Calu3 (cell line): ENCODE measurements at regions not wholly inside any gene's neighbourhood (a gene's known extent, or its start where the extent isn't known, plus 50 kb on each side); places are given as distances from the start of the nearest gene placed in this dataset.
"Not testable (repeated sequence)": the region's sequence is repeated elsewhere in the genome, so short reads cannot be mapped to it uniquely, and the experiment has no call there.

Experiments
- BruUV-seq: library from RNA; stranded (reverse); fragments of 400-500 nt; replicated peaks from 2 replicates; lab custom pipeline; 2021; lab: Mats Ljungman, UMichigan
- CTCF ChIA-PET: fragments of 300-600 bp; sonication (Branson Sonifier 250); formaldehyde crosslinking; loops from one replicate; lab custom pipeline; 2022; ENCODE audit warnings: antibody characterized with exemption; lab: Charles Lee
- DNase-seq: peaks from one replicate; pipeline ENCODE4 v3.0.0; 2022
- H3K27ac Mint-ChIP-seq: one replicate; pipeline ENCODE4 v1.8.0; 2022; ENCODE audit warnings: mixed read lengths; ENCODE audit not compliant: unreplicated experiment
- H3K27me3 Mint-ChIP-seq: one replicate; pipeline ENCODE4 v1.8.0; 2022; ENCODE audit warnings: mixed read lengths; ENCODE audit not compliant: unreplicated experiment
- H3K36me3 Mint-ChIP-seq: one replicate; pipeline ENCODE4 v1.8.0; 2022; ENCODE audit warnings: mild to moderate bottlenecking, moderate library complexity, mixed read lengths; ENCODE audit not compliant: insufficient read depth, unreplicated experiment
- H3K4me1 Mint-ChIP-seq: one replicate; pipeline ENCODE4 v1.8.0; 2022; ENCODE audit warnings: mild to moderate bottlenecking, low read depth, mixed read lengths; ENCODE audit not compliant: unreplicated experiment
- H3K4me3 Mint-ChIP-seq: one replicate; pipeline ENCODE4 v1.8.0; 2022; ENCODE audit warnings: mild to moderate bottlenecking, low read depth, moderate library complexity, mixed read lengths; ENCODE audit not compliant: unreplicated experiment
- H3K9me3 Mint-ChIP-seq: one replicate; pipeline ENCODE4 v1.8.0; 2022; ENCODE audit warnings: low read depth, mixed read lengths; ENCODE audit not compliant: unreplicated experiment
- CTCF ChIP-seq: fragments of 200-600 bp; IDR thresholded peaks from one replicate; pipeline ENCODE4 v1.8.0; 2022; ENCODE audit warnings: antibody characterized with exemption; ENCODE audit not compliant: unreplicated experiment
- intact Hi-C: fragments of 100-400 bp; cut with micrococcal nuclease; formaldehyde crosslinking; loops from one replicate; pipeline ENCODE4 v1.10.0; 2022; ENCODE audit not compliant: unreplicated experiment

DNA sequence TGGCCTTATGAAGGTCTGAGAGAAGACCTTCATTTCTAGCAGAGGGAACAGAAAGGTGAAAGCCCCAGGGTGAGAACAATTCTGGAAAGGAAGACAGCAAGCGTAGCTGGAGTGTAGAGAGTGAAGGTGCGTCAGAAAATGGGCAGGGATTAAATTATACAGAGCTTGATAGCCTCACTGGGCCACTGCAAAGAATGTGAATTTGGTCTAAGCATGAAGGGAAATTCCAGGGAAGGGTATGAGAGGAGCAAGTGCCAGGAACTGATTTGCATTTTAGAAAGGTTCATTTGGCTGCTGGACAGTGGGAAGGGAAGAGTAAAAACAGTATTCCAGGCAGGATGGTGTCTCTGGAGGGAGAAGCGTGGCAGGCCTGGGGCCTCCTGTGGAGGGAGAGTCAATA, 274.1 kb upstream of the ASIC2 start:
- intact Hi-C loops = no loop called here
- CTCF ChIA-PET = no interaction called here
- H3K27me3 Mint-ChIP-seq = peaks cover 65% of the 10 kb centered on the region
- no TSS peak for BruUV-seq
- H3K27ac Mint-ChIP-seq = no peak overlapping the region
- no peak for DNase-seq
- H3K4me3 Mint-ChIP-seq = no peak overlapping the region
- no peak for TF ChIP-seq CTCF
- H3K36me3 Mint-ChIP-seq = no peaks in the 10 kb centered on the region
- H3K4me1 Mint-ChIP-seq = no peaks in the 10 kb centered on the region
- no peaks in the 10 kb centered on the region for H3K9me3 Mint-ChIP-seq

- Mint-ChIP-seq H3K27ac (no peak overlapping the region), H3K4me3 (no peak overlapping the region), H3K4me1 (no peaks in the 10 kb centered on the region), H3K27me3 (peaks cover 62% of the 10 kb centered on the region), H3K36me3 (no peaks in the 10 kb centered on the region), H3K9me3 (no peaks in the 10 kb centered on the region)
- BruUV-seq = no TSS peak
- no peak for DNase-seq
- intact Hi-C loops = no loop called here
- CTCF ChIA-PET = no interaction called here
- TF ChIP-seq CTCF = no peak
These were observed 279.5 kb upstream of the ASIC2 start for GRCh38 chr17:33572615-33573014.

DNA sequence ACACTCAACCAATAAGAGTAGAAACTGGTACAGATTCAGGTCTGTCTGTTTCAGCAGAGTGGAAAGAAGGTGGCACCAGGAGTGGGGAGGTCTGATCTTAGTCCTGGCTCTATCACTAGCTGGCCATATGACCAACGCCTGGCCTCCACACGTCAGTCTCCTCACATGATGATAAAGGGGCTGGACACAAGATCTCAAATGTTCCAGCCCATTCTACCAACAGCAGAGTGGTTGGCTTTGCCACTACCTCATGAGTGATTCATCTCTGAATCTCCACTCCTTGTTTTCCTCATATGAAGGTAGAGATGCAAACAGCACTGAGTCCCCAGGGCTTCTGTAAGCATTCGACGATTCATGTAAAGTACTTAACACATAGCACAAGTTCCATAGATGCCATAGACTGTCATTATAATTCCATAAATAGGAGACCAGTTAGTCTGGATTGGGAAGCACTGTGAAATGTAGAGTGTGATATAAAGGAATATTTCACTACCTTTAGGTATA, 281.9 kb upstream of the ASIC2 start:
- no peaks in the 10 kb centered on the region for H3K36me3 Mint-ChIP-seq
- CTCF ChIA-PET = no interaction called here

DNA sequence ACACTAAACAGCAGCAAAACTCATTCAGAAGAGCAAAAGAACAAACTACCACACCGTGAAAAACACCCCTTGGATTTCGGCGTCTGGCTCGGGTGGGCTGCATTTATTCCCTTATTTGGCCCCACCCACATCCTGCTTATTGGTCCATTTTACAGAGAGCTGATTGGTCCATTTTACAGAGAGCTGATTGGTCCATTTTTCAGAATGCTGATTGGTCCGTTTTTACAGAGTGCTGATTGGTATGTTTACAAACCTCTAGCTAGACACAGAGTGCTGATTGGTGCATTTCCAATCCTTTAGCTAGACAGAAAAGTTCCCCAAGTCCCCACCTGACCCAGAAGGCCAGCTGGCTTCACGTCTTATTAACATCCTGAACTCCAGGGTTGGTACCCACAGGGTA, 286.6 kb upstream of the ASIC2 start:
- H3K27ac Mint-ChIP-seq, H3K4me1 Mint-ChIP-seq, BruUV-seq, CTCF ChIA-PET, H3K9me3 Mint-ChIP-seq, intact Hi-C loops, DNase-seq, H3K4me3 Mint-ChIP-seq, H3K36me3 Mint-ChIP-seq: not testable (repeated sequence)
- H3K27me3 Mint-ChIP-seq = peaks cover 70% of the 10 kb centered on the region

More for the DNA sequence above, 281.9 kb upstream of the ASIC2 start:
- intact Hi-C loops = no loop called here
- Mint-ChIP-seq H3K4me3 (no peak overlapping the region), H3K27me3 (peaks cover 67% of the 10 kb centered on the region), H3K4me1 (no peaks in the 10 kb centered on the region), H3K27ac (no peak overlapping the region), H3K9me3 (no peaks in the 10 kb centered on the region)
- no TSS peak for BruUV-seq
- no peak for TF ChIP-seq CTCF
- DNase-seq = no peak

DNA sequence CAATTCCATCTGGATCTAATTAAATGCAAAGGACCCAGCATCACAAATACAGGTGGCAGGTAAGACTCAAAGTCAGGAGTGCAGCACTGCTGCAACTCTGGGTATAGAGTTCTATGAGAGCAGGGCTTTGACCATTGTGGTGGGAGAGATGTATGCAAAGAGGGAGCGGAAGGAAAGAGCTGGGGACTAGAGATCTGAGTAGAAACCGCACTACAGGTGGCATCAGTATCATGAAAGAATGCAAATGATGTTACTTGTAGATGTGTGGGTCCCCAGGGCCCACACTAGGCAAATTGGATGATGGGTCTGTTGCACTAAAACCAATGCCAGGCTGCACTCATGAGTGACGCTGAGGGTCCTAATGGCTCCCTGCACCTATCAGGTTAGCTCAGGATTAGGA, 287.1 kb upstream of the ASIC2 start:
- no TSS peak for BruUV-seq
- no peak for TF ChIP-seq CTCF
- no peak for DNase-seq
- H3K36me3 Mint-ChIP-seq = no peaks in the 10 kb centered on the region
- H3K4me3 Mint-ChIP-seq = no peak overlapping the region
- H3K27me3 Mint-ChIP-seq = peaks cover 74% of the 10 kb centered on the region
- intact Hi-C loops = no loop called here
- no peak overlapping the region for H3K27ac Mint-ChIP-seq
- CTCF ChIA-PET = no interaction called here
- H3K4me1 Mint-ChIP-seq = no peaks in the 10 kb centered on the region
- H3K9me3 Mint-ChIP-seq = no peaks in the 10 kb centered on the region
